A549 (cell line): ENCODE measurements at regions not wholly inside any gene's neighbourhood (a gene's known extent, or its start where the extent isn't known, plus 50 kb on each side); places are given as distances from the start of the nearest gene placed in this dataset.
"Not testable (repeated sequence)": the region's sequence is repeated elsewhere in the genome, so short reads cannot be mapped to it uniquely, and the experiment has no call there.

Experiments used
- ATAC-seq, 2 experiments: fragments of 200-7000 bp in 1 of 2; fragments of >200 bp in 1 of 2; cut with Nextera tagmentation in 1 of 2; cut with Tn5 transposase in 1 of 2; 3 replicates each; pipeline versions ENCODE4 v1.8.0 to v1.9.1; 2018 to 2020; ENCODE audit warnings: mild to moderate bottlenecking in 1 of 2, moderate library complexity in 1 of 2
- CTCF ChIA-PET: fragments of 300-600 bp; sonication (Branson Sonifier 250); formaldehyde crosslinking; extraction: SDS; loops from one replicate; lab custom pipeline; 2021; ENCODE audit warnings: antibody characterized with exemption, inconsistent platforms; lab: Yijun Ruan, JAX
- POLR2A ChIA-PET: fragments of 350-600 bp; formaldehyde crosslinking; extraction: SDS; loops from one replicate; lab custom pipeline; 2021; ENCODE audit warnings: antibody characterized with exemption, inconsistent platforms; lab: Yijun Ruan, JAX
- DNase-seq, 2 experiments: peaks; one replicate each; pipeline versions ENCODE4 v3.0.0 to v3.0.0-alpha.2; 2011 to 2016; ENCODE audit warnings: low read depth in 1 of 2, low spot score in 1 of 2
- FAIRE-seq: peaks from 2 replicates; lab custom pipeline; 2011; peaks lifted over from hg19 to GRCh38; lab: Jason Lieb, UNC
- H3K27ac ChIP-seq, 2 experiments: fragments of >200 bp; sonication (Bioruptor Twin); formaldehyde crosslinking; 3 replicates each; pipeline ENCODE4 v1.5.1; 2016 to 2017
- H3K4me1 ChIP-seq: fragments of >200 bp; sonication (Bioruptor Twin); formaldehyde crosslinking; 3 replicates; pipeline ENCODE4 v1.6.1; 2016
- H3K4me2 ChIP-seq: fragments of >200 bp; sonication (Bioruptor Twin); formaldehyde crosslinking; 3 replicates; pipeline ENCODE4 v1.6.1; 2016
- H3K4me3 ChIP-seq: fragments of >200 bp; sonication (Bioruptor Twin); formaldehyde crosslinking; 3 replicates; pipeline ENCODE4 v1.5.1; 2016
- H3K9me3 ChIP-seq: fragments of >200 bp; sonication (Bioruptor Twin); formaldehyde crosslinking; 3 replicates; pipeline ENCODE4 v1.6.1; 2016
- BHLHE40 ChIP-seq: IDR thresholded peaks from 2 replicates; pipeline ENCODE4 v1.6.1; 2012; ENCODE audit warnings: low read depth, low read length, inconsistent platforms
- CBX2 ChIP-seq: fragments of 200-600 bp; sonication (generic); IDR thresholded peaks from 2 replicates; pipeline ENCODE4 v1.6.1; 2016; ENCODE audit warnings: low read depth, mild to moderate bottlenecking, borderline replicate concordance
- CBX8 ChIP-seq: fragments of 200-600 bp; sonication (generic); IDR thresholded peaks from 2 replicates; pipeline ENCODE4 v1.6.1; 2016
- CHD2 ChIP-seq: fragments of 150-350 bp; IDR thresholded peaks from 2 replicates; pipeline ENCODE4 v1.6.1; 2014; ENCODE audit warnings: low read length; ENCODE audit not compliant: partially characterized antibody
- CHD4 ChIP-seq: fragments of 200-600 bp; sonication (generic); IDR thresholded peaks from 2 replicates; pipeline ENCODE4 v1.6.1; 2016; ENCODE audit warnings: antibody characterized with exemption, mild to moderate bottlenecking, borderline replicate concordance
- EHF ChIP-seq: fragments of 250-450 bp; sonication (Bioruptor Pico); IDR thresholded peaks from 2 replicates; pipeline ENCODE4 v1.5.0; 2020; ENCODE audit warnings: mild to moderate bottlenecking
- ESRRA ChIP-seq: fragments of 150-350 bp; IDR thresholded peaks from 2 replicates; pipeline ENCODE4 v1.6.1; 2014; ENCODE audit warnings: mild to moderate bottlenecking, low read length, borderline replicate concordance
- FOSL2 ChIP-seq, 2 experiments: fragments of 450-650 bp in 1 of 2; fragments of >200 bp in 1 of 2; sonication (Bioruptor Twin) in 1 of 2; formaldehyde crosslinking; IDR thresholded peaks; 2 replicates each; pipeline versions ENCODE4 v1.5.0 to v1.6.1; 2016 to 2020; ENCODE audit warnings: mild to moderate bottlenecking in 1 of 2, moderate library complexity in 1 of 2
- FOXS1 ChIP-seq: fragments of 250-450 bp; sonication (Bioruptor Pico); IDR thresholded peaks from 2 replicates; pipeline ENCODE4 v1.5.0; 2020; ENCODE audit warnings: mild to moderate bottlenecking, moderate library complexity
- HDAC2 ChIP-seq: fragments of 200-600 bp; sonication (generic); IDR thresholded peaks from 2 replicates; pipeline ENCODE4 v1.6.1; 2016
- HEYL ChIP-seq: fragments of 250-450 bp; sonication (Bioruptor Pico); IDR thresholded peaks from 2 replicates; pipeline ENCODE4 v1.8.0; 2021; ENCODE audit warnings: mild to moderate bottlenecking, moderate library complexity
- HOXB5 ChIP-seq: fragments of 250-450 bp; sonication (Bioruptor Pico); IDR thresholded peaks from 2 replicates; pipeline ENCODE4 v1.5.0; 2020; ENCODE audit warnings: mild to moderate bottlenecking, moderate library complexity
- KDM1A ChIP-seq: fragments of 200-600 bp; sonication (generic); IDR thresholded peaks from 2 replicates; pipeline ENCODE4 v1.6.1; 2016; ENCODE audit warnings: low read depth, mild to moderate bottlenecking
- MAFK ChIP-seq: fragments of 450-650 bp; IDR thresholded peaks from 2 replicates; pipeline ENCODE4 v1.6.1; 2014; ENCODE audit not compliant: partially characterized antibody
- NPAS2 ChIP-seq: fragments of 250-450 bp; sonication (Bioruptor Pico); IDR thresholded peaks from 2 replicates; pipeline ENCODE4 v1.8.0; 2022; ENCODE audit warnings: mild to moderate bottlenecking, moderate library complexity, borderline replicate concordance
- RARB ChIP-seq: fragments of 250-450 bp; sonication (Bioruptor Pico); IDR thresholded peaks from 2 replicates; pipeline ENCODE4 v1.8.0; 2021; ENCODE audit warnings: mild to moderate bottlenecking, moderate library complexity
- REST ChIP-seq: fragments of 200-600 bp; sonication (generic); IDR thresholded peaks from 2 replicates; pipeline ENCODE4 v1.6.1; 2016; ENCODE audit warnings: antibody characterized with exemption, mild to moderate bottlenecking, moderate library complexity
- SMC3 ChIP-seq: fragments of >200 bp; sonication (Bioruptor Twin); formaldehyde crosslinking; IDR thresholded peaks from 3 replicates; pipeline ENCODE4 v1.6.1; 2018; ENCODE audit warnings: inconsistent platforms
- SREBF2 ChIP-seq: fragments of 450-650 bp; IDR thresholded peaks from 2 replicates; pipeline ENCODE4 v1.6.1; 2014; ENCODE audit warnings: mild to moderate bottlenecking, moderate library complexity
- TFCP2L1 ChIP-seq: fragments of 250-450 bp; sonication (Bioruptor Pico); IDR thresholded peaks from 2 replicates; pipeline ENCODE4 v1.5.0; 2021; ENCODE audit warnings: mild to moderate bottlenecking
- TP53 ChIP-seq: fragments of 250-450 bp; sonication (Bioruptor Pico); IDR thresholded peaks from 2 replicates; pipeline ENCODE4 v1.5.0; 2021; ENCODE audit warnings: mild to moderate bottlenecking, moderate library complexity
- WGBS: methylation state at CpG from one replicate; pipeline ENCODE4 v1.1.6; 2017; ENCODE audit errors: missing lambda C conversion rate; 5-methylcytosine and 5-hydroxymethylcytosine counted together

GRCh38 chr2:66185497-66186054, 249.3 kb upstream of the MEIS1 start:
- ATAC-seq (no peak; a peak in 1 of 6 replicates), FAIRE-seq (no peak), DNase-seq (no peak)
- Histone ChIP-seq H3K27ac (no peak overlapping the region), H3K4me1 (no peaks in the 10 kb centered on the region), H3K4me2 (no peak overlapping the region), H3K4me3 (no peak overlapping the region), H3K9me3 (no peaks in the 10 kb centered on the region)
- no peak for TF ChIP-seq CBX8
- TF ChIP-seq FOSL2 (IDR thresholded peaks at IDR 0.05), result no peak
- TF ChIP-seq FOSL2 (CRISPR knock-in tag; IDR thresholded peaks at IDR 0.05), result no peak
- WGBS, result 10% methylated on average over 11 of the region's 11 CpGs
- CTCF ChIA-PET, result no interaction called here
- POLR2A ChIA-PET, result no interaction called here

GRCh38 chr2:66177128-66177796, 257.7 kb upstream of the MEIS1 start:
- DNase-seq, H3K9me3 ChIP-seq, H3K4me3 ChIP-seq, H3K27ac ChIP-seq, POLR2A ChIA-PET, CTCF ChIA-PET, H3K4me1 ChIP-seq, ATAC-seq, H3K4me2 ChIP-seq, FAIRE-seq: not testable (repeated sequence)
- WGBS, result 44% methylated on average over 25 of the region's 26 CpGs

GRCh38 chr2:66174491-66174890, 260.4 kb upstream of the MEIS1 start:
- POLR2A ChIA-PET, result interaction anchor here (0.6 kb wide), 1 partner anchor 79 kb away, joined by 5 read pairs; no protein-coding TSS in a partner anchor
- no peak for DNase-seq
- Histone ChIP-seq H3K9me3 (no peaks in the 10 kb centered on the region), H3K4me2 (no peak overlapping the region), H3K4me3 (no peak overlapping the region), H3K27ac (no peak overlapping the region)
- 27% methylated on average over 5 of the region's 5 CpGs for WGBS
- CTCF ChIA-PET, result no interaction called here
- no peak for ATAC-seq
- TF ChIP-seq KDM1A (no peak), MAFK (no peak)
- TF ChIP-seq, all 56 proteins: peak for 0
- no peak for FAIRE-seq
- no peaks in the 10 kb centered on the region for H3K4me1 ChIP-seq

GRCh38 chr2:66173645-66174044, 261.3 kb upstream of the MEIS1 start:
- Histone ChIP-seq H3K4me3 (no peak overlapping the region), H3K27ac (no peak overlapping the region), H3K4me2 (no peak overlapping the region), H3K9me3 (no peaks in the 10 kb centered on the region), H3K4me1 (no peaks in the 10 kb centered on the region)
- ChIA-PET POLR2A (no interaction called here), CTCF (no interaction called here)
- no peak for FAIRE-seq
- no peak for DNase-seq
- no peak for TF ChIP-seq HEYL
- no peak for TF ChIP-seq HOXB5 (CRISPR knock-in tag)
- TF ChIP-seq NPAS2 (CRISPR knock-in tag), result no peak
- no peak for TF ChIP-seq BHLHE40
- TF ChIP-seq SMC3, result no peak
- TF ChIP-seq TP53 (CRISPR knock-in tag), result no peak
- TF ChIP-seq CHD4, result no peak
- no peak for TF ChIP-seq CHD2
- TF ChIP-seq EHF, result no peak
- no peak for TF ChIP-seq CBX8
- no peak for TF ChIP-seq HDAC2
- TF ChIP-seq SREBF2, result no peak
- TF ChIP-seq RARB (CRISPR knock-in tag), result no peak
- no peak for TF ChIP-seq CBX2
- WGBS, result 5% methylated on average over 1 of the region's 1 CpG
- ATAC-seq, result no peak

- POLR2A ChIA-PET, result no interaction called here
- 31% methylated on average over 5 of the region's 5 CpGs for WGBS
- no peak overlapping the region for H3K4me2 ChIP-seq
- TF ChIP-seq REST, result no peak
- no peak for TF ChIP-seq CBX2
- no peak for TF ChIP-seq ESRRA
- no peak for TF ChIP-seq TFCP2L1 (CRISPR knock-in tag)
- TF ChIP-seq FOXS1 (CRISPR knock-in tag), result no peak
- TF ChIP-seq, all 56 proteins: peak for 0
- ATAC-seq (no peak), FAIRE-seq (no peak), DNase-seq (no peak)
- H3K27ac ChIP-seq, result no peak overlapping the region
- no peak overlapping the region for H3K4me3 ChIP-seq
- H3K4me1 ChIP-seq, result no peaks in the 10 kb centered on the region
- H3K9me3 ChIP-seq, result no peaks in the 10 kb centered on the region
- CTCF ChIA-PET, result interaction anchor here (0.6 kb wide), 1 partner anchor 1916 kb away, joined by 3 read pairs; no protein-coding TSS in a partner anchor
These were observed 263.4 kb upstream of the MEIS1 start for GRCh38 chr2:66171530-66171929.
